SW480 (cell line): ENCODE measurements at regions not wholly inside any gene's neighbourhood (a gene's known extent, or its start where the extent isn't known, plus 50 kb on each side); places are given as distances from the start of the nearest gene placed in this dataset.
A peak's percentile ranks its signal among the peaks of the same experiment; 100 is the strongest.

Experiments used
- DNase-seq: peaks from one replicate; pipeline ENCODE4 v3.0.0-alpha.2; 2016; ENCODE audit warnings: low spot score

DNA sequence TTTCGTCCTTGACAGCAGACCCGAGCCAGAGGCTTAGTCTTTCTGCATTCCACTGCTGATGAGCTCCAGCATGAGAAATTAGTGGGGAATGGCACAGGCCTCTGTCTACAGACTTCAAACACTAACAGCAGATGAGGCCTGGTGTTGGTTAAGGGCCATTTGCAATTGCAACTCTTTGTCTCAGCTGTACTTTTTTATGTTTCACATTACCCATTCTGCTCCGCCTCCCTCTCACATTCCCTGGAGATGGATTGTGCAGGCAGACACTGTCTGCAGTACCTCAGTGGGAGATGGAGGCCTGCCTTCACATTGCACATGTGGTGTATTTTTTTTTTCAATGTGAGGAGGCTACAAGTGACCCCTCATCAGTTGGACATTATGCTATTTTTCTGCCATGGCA is 370.2 kb downstream of the DUSP10 start:
- DNase-seq = no peak

DNA sequence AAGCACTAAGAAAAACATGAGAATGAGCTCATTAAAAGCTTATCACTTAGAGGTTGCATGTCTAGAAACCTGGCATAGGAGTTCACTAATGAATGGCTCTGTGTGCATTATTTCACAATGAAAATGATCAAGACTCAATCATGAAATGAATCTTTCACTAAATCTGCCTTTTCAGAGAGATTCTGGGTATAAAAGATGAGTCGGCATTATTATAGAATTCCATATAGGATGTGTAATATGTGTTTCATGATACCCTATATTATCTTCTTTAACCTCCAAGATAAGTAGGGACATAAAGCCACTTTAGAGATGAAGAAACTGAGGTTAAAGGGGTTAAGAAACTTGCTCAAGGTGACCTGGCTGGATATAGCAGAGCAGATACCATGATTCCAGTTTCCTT is 368.1 kb downstream of the DUSP10 start:
- no peak for DNase-seq

GRCh38 chr1:221376286-221376685 is 365.6 kb downstream of the DUSP10 start:
- DNase-seq = no peak

- no peak for DNase-seq
Measured at GRCh38 chr1:221381910-221382623, 359.8 kb downstream of the DUSP10 start.

- no peak for DNase-seq
Measured at GRCh38 chr1:221392453-221392852, 349.4 kb downstream of the DUSP10 start.

DNA sequence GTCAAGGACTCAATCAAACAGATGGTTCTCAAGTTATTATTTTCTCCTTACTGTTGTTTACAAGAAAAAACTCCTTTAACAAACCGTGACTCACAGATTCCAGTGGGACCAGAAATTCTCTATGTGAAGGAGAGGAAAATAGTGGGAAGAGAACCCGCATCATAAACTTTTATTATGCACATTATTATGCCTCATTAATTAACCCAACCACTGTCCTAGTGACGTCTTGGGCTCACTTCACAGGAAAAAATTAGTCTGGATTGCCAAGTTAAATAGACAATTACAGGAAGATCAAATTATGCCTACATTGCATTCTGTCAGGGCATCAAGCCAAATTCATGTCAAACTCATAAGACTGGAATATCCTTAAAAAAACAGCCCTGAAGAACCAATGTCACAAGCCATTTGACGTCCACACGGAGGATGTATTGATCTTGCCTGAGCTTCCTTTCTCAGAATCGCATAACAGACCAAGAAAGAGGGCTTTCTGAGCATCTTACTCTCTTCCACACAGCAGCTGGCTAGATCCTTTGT is 347.8 kb downstream of the DUSP10 start:
- no peak for DNase-seq

DNA sequence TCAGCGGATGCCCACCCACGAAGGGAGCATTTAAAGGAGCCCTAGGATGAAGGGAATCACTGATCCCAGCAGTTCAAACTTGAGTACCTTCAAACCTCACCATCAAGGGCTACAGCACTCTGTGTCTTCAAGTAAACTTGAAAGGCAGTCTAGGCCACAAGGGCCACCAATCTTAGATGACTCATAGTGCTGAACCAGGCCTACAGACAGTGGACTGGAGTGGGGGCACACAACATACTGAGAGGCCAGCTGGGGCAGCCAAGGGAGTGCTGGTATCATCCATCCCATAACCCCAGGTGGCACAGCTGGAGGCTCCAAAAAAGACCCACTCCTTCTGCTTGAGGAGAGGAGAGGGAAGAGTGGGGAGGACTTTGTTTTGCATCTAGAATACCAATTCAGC is 345.4 kb downstream of the DUSP10 start:
- no peak for DNase-seq

DNA sequence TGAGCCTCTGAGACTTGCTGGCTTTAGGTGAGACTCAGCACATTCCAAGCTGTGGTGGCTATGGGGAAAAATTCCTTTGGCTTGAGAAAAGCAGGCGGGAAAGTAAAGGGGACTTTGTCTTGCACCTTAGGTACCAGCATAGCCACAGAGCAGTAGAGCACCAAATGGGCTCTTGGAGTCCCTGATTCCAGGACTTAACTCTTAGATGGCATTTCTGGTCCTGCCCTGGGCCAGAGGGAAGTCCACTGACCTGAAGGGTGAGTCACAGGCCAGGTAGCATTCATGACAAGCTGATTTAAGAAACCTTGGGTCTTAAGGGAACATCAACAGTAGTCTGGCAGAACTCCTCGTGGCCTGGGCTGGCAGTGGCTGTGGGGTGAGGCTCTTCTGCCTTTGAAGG is 344.7 kb downstream of the DUSP10 start:
- DNase-seq = no peak

GRCh38 chr1:221397606-221398005 is 344.3 kb downstream of the DUSP10 start:
- DNase-seq = no peak

DNA sequence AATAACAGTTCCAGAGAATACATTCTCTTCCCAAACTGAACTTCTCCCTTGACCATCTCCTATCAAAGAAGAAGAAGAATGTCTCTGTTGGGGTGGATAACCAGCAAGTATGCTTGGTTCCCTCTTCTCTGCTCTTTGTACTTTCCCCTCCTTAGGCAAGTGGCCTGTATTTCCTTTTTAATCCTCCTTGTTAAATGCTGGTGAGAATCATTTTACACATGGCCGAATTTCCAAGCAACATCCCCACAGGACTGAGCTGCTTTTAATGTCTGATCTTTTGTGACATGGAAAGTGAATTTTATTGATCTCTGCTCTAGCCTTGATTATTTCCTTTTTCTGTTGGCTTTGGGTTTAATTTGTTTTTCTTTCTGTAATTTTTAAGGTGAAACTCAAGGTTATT is 336.7 kb downstream of the DUSP10 start:
- no peak for DNase-seq

DNA sequence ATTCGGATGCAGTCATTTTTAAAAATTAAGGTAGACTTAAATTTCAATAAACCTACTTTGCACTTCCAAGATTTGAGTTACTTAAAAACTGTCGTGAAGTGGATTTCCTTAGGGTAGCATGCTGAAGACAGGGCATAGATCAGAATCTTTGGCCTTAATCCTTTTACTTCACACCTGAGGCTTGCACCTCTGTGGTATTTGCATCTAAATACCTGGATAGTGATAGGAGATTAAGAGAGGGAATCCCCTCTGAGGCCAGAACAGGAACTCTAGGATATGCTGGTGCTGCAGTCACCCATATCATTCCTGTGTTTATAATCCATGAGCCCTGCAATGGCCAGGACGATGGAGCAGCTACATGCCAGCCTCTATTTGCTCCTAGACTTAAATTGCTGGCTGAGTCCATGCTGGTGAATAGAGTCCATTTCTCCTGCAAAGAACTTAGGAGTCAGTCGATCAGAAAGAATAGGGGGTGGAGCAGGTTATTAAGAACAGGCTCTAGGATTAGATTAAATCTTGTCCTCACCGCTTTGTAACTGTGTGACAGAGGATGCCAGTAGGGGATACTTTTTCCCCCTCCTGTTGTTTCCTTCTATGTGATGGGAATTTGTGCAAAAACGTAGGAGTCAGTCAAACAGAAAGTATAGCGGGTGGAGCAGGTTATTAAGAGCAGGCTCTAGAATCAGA is 333.6 kb downstream of the DUSP10 start:
- no peak for DNase-seq

DNA sequence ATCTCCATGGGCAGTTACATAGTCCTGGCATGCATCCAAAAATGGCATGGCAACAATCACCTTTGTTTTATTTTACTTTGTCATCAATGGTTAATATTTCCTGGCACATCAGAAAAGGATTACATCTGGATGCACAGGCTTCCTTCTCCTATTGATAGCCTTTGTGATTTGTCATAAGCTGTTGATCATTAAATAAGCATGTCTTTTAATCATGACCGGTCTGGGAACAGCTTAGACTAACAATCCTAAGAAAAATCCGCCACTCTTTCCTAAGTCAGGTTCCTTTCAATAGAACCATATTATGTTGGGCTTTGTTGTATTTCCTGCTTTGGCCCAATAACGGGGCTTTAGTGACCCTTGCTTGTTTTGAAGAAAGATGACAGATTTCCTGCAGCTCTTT is 330.6 kb downstream of the DUSP10 start:
- no peak for DNase-seq

- DNase-seq = no peak
Measured at GRCh38 chr1:221414772-221415539, 326.9 kb downstream of the DUSP10 start.

- DNase-seq = peak; percentile 18
Measured at GRCh38 chr1:221415651-221416050, 326.2 kb downstream of the DUSP10 start.

- no peak for DNase-seq
Measured at GRCh38 chr1:221416142-221416541, 325.7 kb downstream of the DUSP10 start.

- DNase-seq = no peak
Measured at GRCh38 chr1:221416723-221417122, 325.2 kb downstream of the DUSP10 start.

- no peak for DNase-seq
Measured at GRCh38 chr1:221418346-221418745, 323.5 kb downstream of the DUSP10 start.

DNA sequence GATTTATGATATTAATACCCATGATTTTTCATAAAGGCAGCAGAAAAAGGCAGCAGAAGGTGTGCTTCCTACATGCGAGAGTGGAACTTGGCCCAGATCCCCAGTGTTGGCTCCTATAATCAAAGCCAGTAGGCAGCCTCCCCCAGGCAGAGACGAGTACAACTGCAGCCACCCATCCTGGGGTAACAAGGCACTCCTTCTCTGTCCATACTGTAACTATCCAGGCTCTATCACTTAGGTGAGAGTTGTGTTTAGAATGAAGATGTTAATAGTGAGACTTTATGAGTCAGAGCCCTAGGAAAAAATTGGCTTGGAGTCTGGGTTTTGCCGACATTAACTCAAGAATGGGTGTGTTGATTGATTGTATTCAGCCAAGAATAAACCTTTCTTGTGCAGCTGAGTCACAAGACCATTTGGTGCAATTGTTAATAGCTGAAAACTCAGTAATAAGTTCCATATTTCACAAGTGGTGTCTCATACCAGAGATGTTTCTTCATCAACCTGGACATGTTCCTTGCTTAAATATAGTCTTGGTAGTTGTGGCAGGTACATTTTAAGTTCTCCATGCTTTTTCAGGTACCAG is 322.3 kb downstream of the DUSP10 start:
- DNase-seq = no peak

DNA sequence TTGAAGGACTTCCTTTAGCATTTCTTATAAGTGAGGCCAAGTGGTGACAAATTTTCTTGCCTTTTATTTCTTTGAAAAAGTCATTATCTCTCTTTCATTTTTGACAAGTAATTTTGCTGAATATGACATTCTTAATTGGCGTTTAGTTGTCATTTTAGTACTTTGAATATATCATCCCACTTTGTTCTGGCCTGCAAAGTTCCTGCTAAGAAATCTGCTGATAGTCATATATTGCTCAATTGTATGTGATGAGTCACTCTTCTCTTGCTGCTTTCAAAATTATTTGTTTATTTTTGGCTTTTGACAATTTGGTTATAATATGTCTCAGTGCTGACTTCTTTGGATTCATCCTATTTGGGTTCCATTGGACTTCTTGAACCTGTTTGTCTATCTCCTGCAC is 312.6 kb downstream of the DUSP10 start:
- no peak for DNase-seq

DNA sequence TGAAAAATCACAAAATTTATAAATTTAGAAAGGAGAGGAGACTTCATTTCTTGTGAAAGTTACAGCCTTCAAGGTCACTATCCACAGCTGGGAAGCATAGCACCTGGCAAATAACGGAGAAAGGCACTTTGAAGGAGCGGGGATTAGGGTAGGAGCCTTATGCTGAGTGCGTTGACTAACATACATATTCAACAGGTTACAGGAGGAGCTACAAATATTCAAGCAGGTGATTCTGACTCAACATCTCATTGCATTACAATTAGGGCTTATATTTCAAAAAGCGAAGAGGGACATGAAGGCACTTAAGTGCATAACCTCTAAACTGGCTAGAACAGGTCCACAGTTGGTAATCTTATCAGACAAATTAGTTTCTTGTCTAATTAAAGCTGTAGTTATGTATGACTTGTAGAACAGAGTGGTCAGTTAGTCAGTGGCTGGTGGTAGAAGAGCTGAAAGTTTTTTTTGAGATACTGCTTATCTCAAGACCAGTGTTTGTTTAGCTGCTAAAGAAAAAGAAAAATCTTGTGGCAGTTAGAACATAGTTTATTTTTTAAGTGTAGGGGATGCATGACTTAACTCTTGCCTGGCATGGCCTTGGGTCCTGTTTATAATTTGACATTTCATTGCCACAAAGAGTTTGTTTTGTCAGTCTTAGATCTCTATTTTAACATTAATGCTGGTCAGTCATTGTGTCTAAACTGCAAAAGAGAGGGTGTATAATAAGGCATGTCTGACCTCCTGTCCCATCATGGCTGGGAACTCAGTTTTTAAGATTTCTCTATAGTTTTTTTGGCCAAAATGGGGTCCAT is 311.5 kb downstream of the DUSP10 start:
- DNase-seq = no peak

GRCh38 chr1:221431068-221431651 is 310.7 kb downstream of the DUSP10 start:
- DNase-seq = no peak
